GM13976 (cell line): ENCODE measurements at regions not wholly inside any gene's neighbourhood (a gene's known extent, or its start where the extent isn't known, plus 50 kb on each side); places are given as distances from the start of the nearest gene placed in this dataset.

Experiments
- DNase-seq: peaks from one replicate; pipeline ENCODE4 v3.0.0; 2012; ENCODE audit warnings: low spot score
- in situ Hi-C: fragments of 300-500 bp; cut with MboI; formaldehyde crosslinking; loops from one replicate; pipeline ENCODE4 v1.12.0; 2022; ENCODE audit warnings: low sequenced_read_pairs, mixed read lengths, inconsistent platforms; ENCODE audit not compliant: unreplicated experiment
- TF ChIP-seq, protein P1 (sequence below): IDR thresholded peaks from 2 replicates; pipeline ENCODE4 v1.5.1; 2012; ENCODE audit warnings: borderline replicate concordance, mild to moderate bottlenecking; ENCODE audit not compliant: insufficient read depth; ENCODE audit errors: extremely low read depth, missing control alignments, control extremely low read depth

DNA sequence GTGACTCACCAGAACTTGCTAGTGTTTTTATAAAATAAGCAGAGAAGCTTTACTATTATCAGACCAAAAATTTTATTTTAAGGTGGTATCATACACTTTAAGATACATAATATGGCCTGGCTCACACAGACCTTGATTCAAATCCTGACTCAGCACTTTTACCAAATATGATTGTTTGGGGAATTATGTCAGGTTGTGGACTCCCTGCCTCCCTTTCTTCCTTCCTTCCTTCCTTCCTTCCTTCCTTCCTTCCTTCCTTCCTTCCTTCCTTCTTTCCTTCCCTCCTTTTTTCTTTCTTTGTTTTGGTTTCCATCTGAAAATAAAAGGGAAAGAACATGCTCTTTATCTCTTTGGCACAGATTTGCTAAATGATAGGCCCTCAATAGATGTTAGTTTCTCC, 186.0 kb upstream of the MMS22L start:
- in situ Hi-C loops: no loop called here

DNA sequence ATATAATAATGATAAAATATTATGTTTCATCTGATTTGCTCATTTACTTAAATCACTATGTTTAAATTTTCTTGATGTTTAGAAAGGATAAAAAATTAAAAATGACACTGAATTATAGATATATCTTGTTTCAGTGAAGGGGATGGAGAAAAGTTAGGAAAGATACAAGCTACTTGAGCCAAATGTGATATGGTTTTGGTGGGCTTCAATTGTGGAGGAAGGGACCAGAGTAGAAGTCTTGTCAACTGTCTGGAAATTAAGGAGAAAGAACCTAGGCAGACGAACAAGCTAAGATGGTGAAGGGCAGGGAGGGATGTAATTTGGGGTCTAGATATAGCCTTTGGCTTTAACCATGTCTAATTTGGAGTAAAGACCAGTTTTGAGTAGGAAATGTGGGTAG, 186.4 kb upstream of the MMS22L start:
- in situ Hi-C loops: no loop called here
- no peak for DNase-seq
- TF ChIP-seq, protein P1, sequence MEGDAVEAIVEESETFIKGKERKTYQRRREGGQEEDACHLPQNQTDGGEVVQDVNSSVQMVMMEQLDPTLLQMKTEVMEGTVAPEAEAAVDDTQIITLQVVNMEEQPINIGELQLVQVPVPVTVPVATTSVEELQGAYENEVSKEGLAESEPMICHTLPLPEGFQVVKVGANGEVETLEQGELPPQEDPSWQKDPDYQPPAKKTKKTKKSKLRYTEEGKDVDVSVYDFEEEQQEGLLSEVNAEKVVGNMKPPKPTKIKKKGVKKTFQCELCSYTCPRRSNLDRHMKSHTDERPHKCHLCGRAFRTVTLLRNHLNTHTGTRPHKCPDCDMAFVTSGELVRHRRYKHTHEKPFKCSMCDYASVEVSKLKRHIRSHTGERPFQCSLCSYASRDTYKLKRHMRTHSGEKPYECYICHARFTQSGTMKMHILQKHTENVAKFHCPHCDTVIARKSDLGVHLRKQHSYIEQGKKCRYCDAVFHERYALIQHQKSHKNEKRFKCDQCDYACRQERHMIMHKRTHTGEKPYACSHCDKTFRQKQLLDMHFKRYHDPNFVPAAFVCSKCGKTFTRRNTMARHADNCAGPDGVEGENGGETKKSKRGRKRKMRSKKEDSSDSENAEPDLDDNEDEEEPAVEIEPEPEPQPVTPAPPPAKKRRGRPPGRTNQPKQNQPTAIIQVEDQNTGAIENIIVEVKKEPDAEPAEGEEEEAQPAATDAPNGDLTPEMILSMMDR: no peak

More for the DNA sequence above, 186.0 kb upstream of the MMS22L start:
- TF ChIP-seq, protein P1: no peak
- DNase-seq: no peak

DNA sequence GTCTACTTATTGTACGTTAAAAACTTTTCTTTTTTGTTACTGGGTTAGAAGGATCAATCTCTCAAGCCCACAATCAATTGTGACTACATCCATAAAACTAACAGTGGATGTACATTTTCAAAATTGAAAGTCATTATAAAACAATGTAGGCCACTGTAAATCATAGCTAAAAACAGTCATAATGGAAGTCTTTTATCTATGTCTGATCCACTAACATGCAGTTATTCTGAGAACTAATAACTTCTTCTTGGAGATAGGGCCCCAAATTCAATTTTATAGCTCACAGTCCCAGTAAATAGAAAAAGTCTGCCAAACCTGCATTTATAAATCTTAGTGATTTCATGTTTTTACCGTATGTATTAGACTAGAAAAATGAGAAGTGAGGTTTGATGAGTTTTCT, 187.3 kb upstream of the MMS22L start:
- in situ Hi-C loops: no loop called here
- TF ChIP-seq, protein P1: no peak

DNA sequence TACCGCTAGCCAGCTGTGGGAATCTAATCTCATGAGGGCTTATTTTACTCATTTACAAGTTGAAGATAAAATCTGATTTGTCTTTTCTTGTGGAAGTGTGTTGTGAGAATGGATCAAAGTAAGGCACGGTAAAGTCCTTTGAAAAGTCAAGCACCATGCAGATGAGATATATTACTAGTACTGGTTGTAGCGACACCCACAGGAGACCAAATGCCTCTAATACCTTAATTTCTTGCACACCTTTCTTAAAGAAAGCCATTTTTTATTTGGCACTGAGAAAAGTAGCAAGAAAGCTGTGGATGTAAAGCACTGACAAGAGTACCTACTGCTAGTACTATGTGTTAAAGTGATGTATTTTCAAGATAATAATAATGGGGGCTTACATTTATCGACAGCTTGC, 191.0 kb upstream of the MMS22L start:
- in situ Hi-C loops: no loop called here
- no peak for DNase-seq
- TF ChIP-seq, protein P1: no peak

More for the DNA sequence above, 187.3 kb upstream of the MMS22L start:
- no peak for DNase-seq

DNA sequence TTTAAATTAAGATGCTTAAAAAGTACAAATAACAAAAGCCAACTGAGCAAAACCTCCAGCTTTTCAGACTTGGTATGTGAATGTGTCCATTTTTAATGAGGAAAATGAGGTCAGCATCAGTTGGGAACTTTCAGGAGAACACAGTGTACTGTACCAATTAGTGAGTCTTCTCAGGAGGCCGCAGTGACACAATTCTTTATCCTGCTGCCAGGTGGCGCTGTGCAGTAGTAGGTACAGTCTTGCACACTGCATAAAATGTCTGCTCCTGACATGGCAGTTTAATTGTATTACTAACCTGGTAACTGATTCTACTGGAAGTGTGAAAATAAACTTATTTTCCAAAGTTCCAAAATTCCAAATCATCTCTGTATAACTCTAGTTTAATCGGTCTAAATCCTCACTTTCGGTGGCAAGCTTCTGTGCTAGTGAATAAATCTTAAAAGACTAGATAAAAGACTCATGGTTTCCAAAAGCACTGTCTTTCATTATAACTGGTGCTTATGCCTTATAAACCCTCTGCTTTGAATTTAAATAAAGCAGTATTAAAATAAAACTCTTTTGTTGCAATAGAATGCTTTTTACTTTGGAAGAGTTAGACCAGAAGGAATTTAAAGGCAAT, 214.8 kb upstream of the MMS22L start:
- in situ Hi-C loops: loop anchor here (25.0 kb wide), 1 partner anchor 1614 kb away; no protein-coding TSS in a partner anchor
- DNase-seq: peak; percentile 15
- TF ChIP-seq, protein P1: peak; percentile 78

DNA sequence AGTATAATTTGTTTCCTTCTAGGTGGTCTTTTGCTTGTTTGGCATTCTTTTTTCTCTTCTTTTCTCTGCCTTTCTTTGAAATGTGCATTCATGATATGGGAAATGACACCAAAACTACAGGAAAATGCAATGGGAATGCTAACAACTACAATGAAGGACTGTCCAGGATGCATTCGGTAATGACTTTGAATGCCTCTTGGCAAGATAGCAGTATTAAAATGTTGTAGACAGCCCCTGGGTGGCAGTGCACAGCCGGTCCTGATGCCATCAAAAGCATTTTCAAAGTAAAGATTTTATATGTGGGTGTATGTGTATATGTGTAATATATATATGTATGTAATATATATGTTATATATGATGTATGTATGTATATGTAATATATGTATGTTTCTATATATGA, 218.8 kb upstream of the MMS22L start:
- in situ Hi-C loops: loop anchor here (25.0 kb wide), 1 partner anchor 1335 kb away; the partner anchor contains the start of gene POU3F2
- no peak for DNase-seq
- TF ChIP-seq, protein P1: no peak
